NCI-H524 treated with DMSO at 0.1 percent for 48 hours (cell line): ENCODE measurements at regions not wholly inside any gene's neighbourhood (a gene's known extent, or its start where the extent isn't known, plus 50 kb on each side); places are given as distances from the start of the nearest gene placed in this dataset.
"Not testable (repeated sequence)": the region's sequence is repeated elsewhere in the genome, so short reads cannot be mapped to it uniquely, and the experiment has no call there.

Experiments
- DNase-seq: peaks from one replicate; lab custom pipeline; 2025; lab: John Stamatoyannopoulos, UW

GRCh38 chr1:194014014-194014413, 827.6 kb upstream of the B3GALT2 start:
- no peak for DNase-seq

- no peak for DNase-seq
Measured at GRCh38 chr1:194013561-194013960, 827.1 kb upstream of the B3GALT2 start.

GRCh38 chr1:194004146-194004545, 817.7 kb upstream of the B3GALT2 start:
- DNase-seq: no peak

- DNase-seq: not testable (repeated sequence)
Measured at GRCh38 chr1:194001726-194002350, 815.4 kb upstream of the B3GALT2 start.

GRCh38 chr1:193988885-193989284, 802.5 kb upstream of the B3GALT2 start:
- no peak for DNase-seq

- no peak for DNase-seq
Measured at GRCh38 chr1:193979219-193979618, 792.8 kb upstream of the B3GALT2 start.

- DNase-seq: no peak
Measured at GRCh38 chr1:193974286-193974798, 787.9 kb upstream of the B3GALT2 start.

GRCh38 chr1:193973428-193973827, 787.0 kb upstream of the B3GALT2 start:
- no peak for DNase-seq

GRCh38 chr1:193971595-193971994, 785.2 kb upstream of the B3GALT2 start:
- DNase-seq: no peak

- no peak for DNase-seq
Measured at GRCh38 chr1:193960499-193960898, 774.1 kb upstream of the B3GALT2 start.

- no peak for DNase-seq
Measured at GRCh38 chr1:193960040-193960439, 773.6 kb upstream of the B3GALT2 start.

- no peak for DNase-seq
Measured at GRCh38 chr1:193957556-193958095, 771.2 kb upstream of the B3GALT2 start.

- DNase-seq: no peak
Measured at GRCh38 chr1:193952778-193953374, 766.5 kb upstream of the B3GALT2 start.

GRCh38 chr1:193951984-193952383, 765.6 kb upstream of the B3GALT2 start:
- no peak for DNase-seq

- DNase-seq: no peak
Measured at GRCh38 chr1:193944454-193944853, 758.0 kb upstream of the B3GALT2 start.

GRCh38 chr1:193940176-193940575, 753.8 kb upstream of the B3GALT2 start:
- DNase-seq: no peak

- no peak for DNase-seq
Measured at GRCh38 chr1:193939585-193939984, 753.2 kb upstream of the B3GALT2 start.

- no peak for DNase-seq
Measured at GRCh38 chr1:193937308-193937707, 750.9 kb upstream of the B3GALT2 start.

GRCh38 chr1:193932979-193933378, 746.6 kb upstream of the B3GALT2 start:
- DNase-seq: no peak

- no peak for DNase-seq
Measured at GRCh38 chr1:193931356-193931755, 744.9 kb upstream of the B3GALT2 start.

GRCh38 chr1:193929374-193930033, 743.1 kb upstream of the B3GALT2 start:
- no peak for DNase-seq

- DNase-seq: no peak
Measured at GRCh38 chr1:193927550-193927949, 741.1 kb upstream of the B3GALT2 start.

GRCh38 chr1:193926956-193927355, 740.5 kb upstream of the B3GALT2 start:
- DNase-seq: no peak
